Stimulated activated CD8-positive, alpha-beta memory T cell treated with anti-CD3 and anti-CD28 coated beads, Interleukin-2, amount 100 ng/mL, for 48 hours (primary cell): ENCODE measurements at regions not wholly inside any gene's neighbourhood (a gene's known extent, or its start where the extent isn't known, plus 50 kb on each side); places are given as distances from the start of the nearest gene placed in this dataset.
A peak's percentile ranks its signal among the peaks of the same experiment; 100 is the strongest.

Experiments used
- DNase-seq, 2 donors: peaks; one replicate each; pipeline ENCODE4 v3.0.0-alpha.2; 2020; ENCODE audit warnings: low read depth in 2 of 2

- DNase-seq: no peak
Observed at GRCh38 chr14:61108496-61109141, 127.6 kb downstream of the SLC38A6 start.

GRCh38 chr14:61107869-61108493, 126.9 kb downstream of the SLC38A6 start:
- no peak for DNase-seq

GRCh38 chr14:61106959-61107641, 126.1 kb downstream of the SLC38A6 start:
- no peak for DNase-seq

GRCh38 chr14:61106271-61106958, 125.4 kb downstream of the SLC38A6 start:
- no peak for DNase-seq

GRCh38 chr14:61104358-61104757, 123.3 kb downstream of the SLC38A6 start:
- no peak for DNase-seq

- peak in 1 of 2 donors; percentile 12 for DNase-seq
Observed at GRCh38 chr14:61103541-61104339, 122.7 kb downstream of the SLC38A6 start.

- no peak for DNase-seq
Observed at GRCh38 chr14:61102549-61103466, 121.8 kb downstream of the SLC38A6 start.
